GM21717 (cell line): ENCODE measurements at regions not wholly inside any gene's neighbourhood (a gene's known extent, or its start where the extent isn't known, plus 50 kb on each side); places are given as distances from the start of the nearest gene placed in this dataset.

ENCODE experiments used
- ATAC-seq: cut with Tn5 transposase; IDR thresholded peaks from one replicate; pipeline ENCODE4 v1.9.1; 2021; ENCODE audit warnings: mild to moderate bottlenecking, moderate library complexity; ENCODE audit not compliant: unreplicated experiment

GRCh38 chr2:217261452-217261851, 401.6 kb upstream of the TNP1 start:
- no peak for ATAC-seq

- no peak for ATAC-seq
Observed at GRCh38 chr2:217260441-217261115, 400.7 kb upstream of the TNP1 start.

- ATAC-seq: no peak
Observed at GRCh38 chr2:217258170-217258569, 398.3 kb upstream of the TNP1 start.

- no peak for ATAC-seq
Observed at GRCh38 chr2:217256251-217256650, 396.4 kb upstream of the TNP1 start.

- no peak for ATAC-seq
Observed at GRCh38 chr2:217254111-217254510, 394.2 kb upstream of the TNP1 start.

GRCh38 chr2:217252181-217252580, 392.3 kb upstream of the TNP1 start:
- ATAC-seq: no peak

- no peak for ATAC-seq
Observed at GRCh38 chr2:217250013-217250524, 390.2 kb upstream of the TNP1 start.

- no peak for ATAC-seq
Observed at GRCh38 chr2:217249121-217250012, 389.5 kb upstream of the TNP1 start.

GRCh38 chr2:217248312-217248935, 388.6 kb upstream of the TNP1 start:
- peak; percentile 96 for ATAC-seq

GRCh38 chr2:217247476-217247875, 387.6 kb upstream of the TNP1 start:
- ATAC-seq: no peak

- no peak for ATAC-seq
Observed at GRCh38 chr2:217246108-217246507, 386.2 kb upstream of the TNP1 start.

GRCh38 chr2:217244815-217245214, 385.0 kb upstream of the TNP1 start:
- no peak for ATAC-seq

- no peak for ATAC-seq
Observed at GRCh38 chr2:217242947-217243346, 383.1 kb upstream of the TNP1 start.

GRCh38 chr2:217231724-217232123, 371.9 kb upstream of the TNP1 start:
- no peak for ATAC-seq

- no peak for ATAC-seq
Observed at GRCh38 chr2:217231212-217231611, 371.3 kb upstream of the TNP1 start.

GRCh38 chr2:217228732-217229131, 368.9 kb upstream of the TNP1 start:
- no peak for ATAC-seq

GRCh38 chr2:217227794-217228193, 367.9 kb upstream of the TNP1 start:
- ATAC-seq: no peak

GRCh38 chr2:217225596-217225995, 365.7 kb upstream of the TNP1 start:
- ATAC-seq: no peak

- ATAC-seq: peak; percentile 83
Observed at GRCh38 chr2:217223222-217223930, 363.5 kb upstream of the TNP1 start.

GRCh38 chr2:217222309-217222910, 362.5 kb upstream of the TNP1 start:
- ATAC-seq: peak; percentile 28
